GM12801 (cell line): ENCODE measurements at regions not wholly inside any gene's neighbourhood (a gene's known extent, or its start where the extent isn't known, plus 50 kb on each side); places are given as distances from the start of the nearest gene placed in this dataset.

Experiments
- TF ChIP-seq, protein P1 (sequence below): IDR thresholded peaks from one replicate; pipeline ENCODE4 v1.5.1; 2011; ENCODE audit warnings: control low read depth; ENCODE audit not compliant: insufficient read length; ENCODE audit errors: extremely low read depth

DNA sequence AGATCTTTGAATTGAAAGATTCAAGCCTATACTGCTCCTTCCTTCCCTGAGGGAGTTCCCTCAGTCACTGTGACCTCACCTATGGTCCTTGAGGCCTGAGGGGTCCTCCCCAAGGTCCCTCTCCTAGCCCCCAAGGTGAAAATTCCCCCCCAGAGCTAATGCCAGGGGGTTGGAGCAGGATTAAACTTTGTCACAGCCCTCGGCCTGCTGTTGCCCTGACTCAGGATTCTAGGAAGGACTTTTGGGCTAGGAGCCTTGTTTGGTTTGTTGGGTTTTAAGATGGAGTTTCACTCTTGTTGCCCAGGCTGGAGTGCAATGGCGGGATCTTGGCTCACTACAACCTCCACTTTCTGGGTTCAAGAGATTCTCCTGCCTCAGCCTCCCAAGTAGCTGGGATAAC is 123.2 kb downstream of the C5orf15 start:
- TF ChIP-seq, protein P1, sequence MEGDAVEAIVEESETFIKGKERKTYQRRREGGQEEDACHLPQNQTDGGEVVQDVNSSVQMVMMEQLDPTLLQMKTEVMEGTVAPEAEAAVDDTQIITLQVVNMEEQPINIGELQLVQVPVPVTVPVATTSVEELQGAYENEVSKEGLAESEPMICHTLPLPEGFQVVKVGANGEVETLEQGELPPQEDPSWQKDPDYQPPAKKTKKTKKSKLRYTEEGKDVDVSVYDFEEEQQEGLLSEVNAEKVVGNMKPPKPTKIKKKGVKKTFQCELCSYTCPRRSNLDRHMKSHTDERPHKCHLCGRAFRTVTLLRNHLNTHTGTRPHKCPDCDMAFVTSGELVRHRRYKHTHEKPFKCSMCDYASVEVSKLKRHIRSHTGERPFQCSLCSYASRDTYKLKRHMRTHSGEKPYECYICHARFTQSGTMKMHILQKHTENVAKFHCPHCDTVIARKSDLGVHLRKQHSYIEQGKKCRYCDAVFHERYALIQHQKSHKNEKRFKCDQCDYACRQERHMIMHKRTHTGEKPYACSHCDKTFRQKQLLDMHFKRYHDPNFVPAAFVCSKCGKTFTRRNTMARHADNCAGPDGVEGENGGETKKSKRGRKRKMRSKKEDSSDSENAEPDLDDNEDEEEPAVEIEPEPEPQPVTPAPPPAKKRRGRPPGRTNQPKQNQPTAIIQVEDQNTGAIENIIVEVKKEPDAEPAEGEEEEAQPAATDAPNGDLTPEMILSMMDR = no peak

DNA sequence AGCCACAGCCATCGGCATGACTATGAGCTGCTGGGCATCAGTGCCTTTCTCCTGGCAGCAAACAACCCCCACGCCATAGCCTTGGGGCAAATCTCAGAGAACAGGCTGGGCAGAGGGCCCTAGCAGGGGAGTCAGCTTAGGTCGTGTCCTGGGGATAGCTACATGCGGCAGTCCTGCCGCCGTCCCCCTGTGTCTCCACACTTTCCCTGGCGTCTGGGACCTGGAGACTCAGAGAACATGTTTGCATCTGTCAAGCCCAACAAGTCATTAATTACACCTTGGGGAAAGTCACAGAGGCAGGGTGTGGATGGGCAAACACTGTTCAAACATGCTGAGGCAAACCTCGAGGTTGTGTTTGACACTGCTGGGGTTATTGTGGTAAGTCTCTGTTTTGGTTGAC is 123.6 kb downstream of the C5orf15 start:
- TF ChIP-seq, protein P1 = no peak

DNA sequence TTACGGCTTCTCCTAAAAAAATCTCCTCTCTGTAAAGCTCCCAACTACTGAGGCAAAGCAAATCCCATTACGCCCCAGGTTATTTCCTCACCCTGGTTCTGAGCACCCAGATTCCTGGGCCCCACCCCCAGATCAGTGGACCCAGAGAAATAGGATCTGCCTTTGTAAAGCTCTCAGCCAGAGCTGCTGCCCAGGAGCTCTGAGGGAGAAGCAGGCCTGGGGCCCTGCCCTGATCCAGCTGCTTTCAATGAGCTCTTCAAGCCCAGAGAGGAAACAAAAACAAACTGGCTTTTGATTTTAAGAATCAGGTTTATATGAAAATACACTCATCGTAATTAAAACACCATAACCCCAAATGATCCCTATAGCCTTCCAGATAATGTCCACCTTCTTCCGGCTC is 124.5 kb downstream of the C5orf15 start:
- TF ChIP-seq, protein P1 = no peak

DNA sequence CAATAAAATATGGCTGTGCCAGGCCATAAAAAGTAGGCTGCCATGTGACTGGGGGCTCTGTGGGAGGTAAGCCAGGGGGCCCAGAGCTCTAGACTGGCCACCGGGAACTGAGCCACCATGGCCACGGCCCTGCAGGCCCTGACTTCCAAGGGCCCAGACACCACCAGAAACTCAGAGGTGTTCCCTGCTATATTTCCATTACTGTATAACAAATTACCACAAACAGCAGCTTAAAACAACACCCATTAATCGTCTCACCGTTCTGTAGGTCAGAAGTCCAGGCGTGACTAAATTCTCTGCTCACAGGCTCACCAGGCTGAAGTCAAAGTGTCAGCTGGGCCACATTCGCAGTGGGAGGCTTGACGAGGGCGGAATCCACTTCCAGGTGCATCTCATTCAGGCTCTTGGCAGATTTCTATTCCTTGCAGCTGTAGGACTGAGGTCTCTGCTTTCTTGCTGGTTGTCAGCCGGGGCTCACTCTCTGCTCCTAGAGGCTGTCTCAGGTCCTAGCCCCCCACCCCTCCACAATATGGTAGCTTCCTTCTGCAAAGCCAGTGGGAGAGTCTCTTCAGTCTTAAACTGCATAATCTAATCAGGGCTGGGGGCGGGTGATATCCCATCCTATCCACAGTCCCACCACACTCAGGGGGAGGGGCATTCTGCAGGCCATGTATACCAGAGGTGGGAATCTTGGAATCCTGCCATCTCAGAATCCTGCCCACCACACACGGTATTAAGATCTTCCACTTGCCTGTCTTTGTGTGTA is 125.4 kb downstream of the C5orf15 start:
- TF ChIP-seq, protein P1 = no peak

DNA sequence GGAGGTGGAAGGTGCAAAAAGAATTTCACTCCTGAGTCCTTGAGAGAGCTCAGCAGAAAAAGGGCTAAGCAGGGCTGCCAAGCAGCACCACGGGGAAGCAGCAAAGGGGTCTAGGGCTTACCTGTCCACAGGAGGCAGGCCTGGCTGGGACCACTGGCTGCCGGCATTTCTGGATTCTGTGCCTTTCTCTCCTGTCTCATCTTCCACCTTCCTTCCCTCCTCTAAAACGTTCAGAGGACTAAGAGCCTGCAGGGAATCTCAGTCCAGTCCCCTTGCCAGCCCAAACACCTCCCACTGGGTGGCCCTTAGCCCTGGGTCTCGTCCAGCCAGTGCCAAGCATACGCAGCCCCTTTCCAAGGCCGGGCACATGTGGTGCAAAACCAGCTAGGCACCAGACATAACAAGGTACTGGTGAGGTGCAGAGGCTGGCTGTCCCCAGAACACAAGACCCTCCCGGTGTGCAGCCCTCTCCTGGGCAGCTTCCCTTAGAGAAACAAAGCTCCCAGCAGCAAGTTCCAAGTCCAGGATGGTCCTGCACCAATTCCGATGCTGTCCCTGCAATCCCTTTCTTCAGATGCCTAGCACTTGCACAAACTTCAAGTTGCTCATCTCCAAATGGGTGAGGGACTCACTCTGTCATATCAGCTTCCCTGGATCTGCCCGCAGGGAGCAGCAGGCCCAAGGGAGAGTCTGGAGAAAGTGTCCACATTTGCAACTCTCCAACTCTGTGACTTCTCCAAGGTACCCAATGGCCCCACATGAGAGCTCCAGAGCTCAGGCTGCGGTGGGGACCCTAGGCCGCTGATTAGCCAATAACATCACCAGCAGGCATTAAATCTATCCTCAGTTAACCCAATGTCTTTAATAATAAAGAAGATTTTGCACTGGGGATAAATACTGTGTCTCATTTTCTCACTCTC is 126.3 kb downstream of the C5orf15 start:
- TF ChIP-seq, protein P1 = no peak

DNA sequence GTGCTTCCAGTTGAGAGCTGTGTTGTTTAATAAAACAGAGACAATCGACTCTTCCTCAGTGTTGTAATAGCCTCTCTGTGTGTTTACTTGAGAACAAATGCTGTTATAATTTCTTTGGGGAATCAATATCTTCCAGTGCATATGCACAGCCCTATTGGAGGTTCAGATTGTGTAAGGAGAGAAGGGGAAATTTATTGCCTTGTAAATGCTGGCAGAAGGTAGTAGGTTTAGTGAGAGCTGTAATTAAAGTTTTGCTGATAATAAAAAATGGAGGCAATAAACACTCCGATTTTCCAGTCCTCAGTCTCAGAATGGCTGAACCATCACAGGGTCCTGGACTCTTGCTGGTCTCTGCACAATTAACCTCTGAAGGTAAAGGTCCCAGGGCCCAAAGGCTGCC is 128.3 kb downstream of the C5orf15 start:
- TF ChIP-seq, protein P1 = no peak

DNA sequence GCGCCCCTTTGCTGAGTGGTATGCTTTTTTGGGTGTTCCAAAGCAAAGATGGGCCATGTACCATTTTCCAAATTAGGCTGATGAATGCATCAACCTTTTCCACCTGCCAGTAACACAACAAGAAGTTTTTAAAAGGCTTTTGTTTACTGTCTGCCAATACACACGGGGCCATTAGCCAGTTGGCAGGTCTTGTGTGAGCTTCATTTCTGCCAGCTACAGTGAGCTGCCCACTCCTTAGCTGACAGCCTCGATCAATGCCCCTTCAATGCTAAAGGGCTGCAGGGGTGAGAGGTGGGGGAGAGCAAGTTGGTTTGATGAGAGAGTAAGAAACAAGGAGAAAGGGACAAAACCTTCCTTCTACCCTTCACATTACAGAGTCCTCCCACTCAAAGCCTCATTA is 128.7 kb downstream of the C5orf15 start:
- TF ChIP-seq, protein P1 = no peak
